ENCODE measurements at regions not wholly inside any gene's neighbourhood (a gene's known extent, or its start where the extent isn't known, plus 50 kb on each side); places are given as distances from the start of the nearest gene placed in this dataset.

DNA sequence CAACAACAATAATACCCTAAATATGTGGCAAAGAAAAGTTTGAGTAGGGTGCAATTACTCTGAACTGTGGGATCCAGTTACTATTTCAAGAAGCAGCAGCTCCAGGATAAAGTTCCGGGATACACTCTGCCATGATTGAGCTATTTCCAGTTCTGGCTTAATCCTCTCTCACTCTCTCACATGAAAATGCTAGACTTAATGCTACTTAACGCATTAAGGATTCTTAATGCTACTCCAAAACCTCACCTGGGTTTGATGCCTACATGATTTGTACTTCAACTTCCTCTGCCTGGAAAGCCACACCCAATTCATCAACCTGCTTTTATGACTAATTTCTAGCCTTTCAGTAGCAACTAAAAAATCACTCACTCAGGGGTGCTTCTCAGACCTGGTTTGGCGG is 151.1 kb upstream of the HNMT start:
- TF ChIP-seq BHLHE40 (IDR thresholded peaks at IDR 0.05; ENCODE audit: borderline replicate concordance) (no peak), ARNT (IDR thresholded peaks at IDR 0.05) (no peak), FOXK2 (IDR thresholded peaks at IDR 0.05) (no peak), ZNF384 (IDR thresholded peaks at IDR 0.05) (no peak), FOXA1 (IDR thresholded peaks at IDR 0.05) (no peak), ELF4 (IDR thresholded peaks at IDR 0.05) (no peak), TARDBP (IDR thresholded peaks at IDR 0.05) (no peak), FOXM1 (IDR thresholded peaks at IDR 0.05; ENCODE audit: borderline replicate concordance) (no peak), HDGF (IDR thresholded peaks at IDR 0.05; ENCODE audit: borderline replicate concordance) (no peak)
